Activated CD8-positive, alpha-beta T cell treated with anti-CD3 and anti-CD28 coated beads for 36 hours (primary cell): ENCODE measurements at regions not wholly inside any gene's neighbourhood (a gene's known extent, or its start where the extent isn't known, plus 50 kb on each side); places are given as distances from the start of the nearest gene placed in this dataset.

Experiments used
- ATAC-seq: fragments of 200-7000 bp; cut with Tn5 transposase; one replicate; pipeline ENCODE4 v1.10.0; 2021; ENCODE audit warnings: mild to moderate bottlenecking, moderate library complexity
- CTCF ChIA-PET: fragments of 350-600 bp; sonication (Branson Sonifier 250); formaldehyde crosslinking; loops from one replicate; lab custom pipeline; 2021; ENCODE audit warnings: antibody characterized with exemption; lab: Charles Lee
- POLR2A ChIA-PET: fragments of 350-600 bp; sonication (Branson Sonifier 250); formaldehyde crosslinking; loops from one replicate; lab custom pipeline; 2021; ENCODE audit warnings: antibody characterized with exemption; lab: Charles Lee
- DNase-seq: peaks from one replicate; pipeline ENCODE4 v3.0.0-alpha.2; 2020
- H3K27ac Mint-ChIP-seq: one replicate; pipeline ENCODE4 v1.8.0; 2021; ENCODE audit warnings: mild to moderate bottlenecking, mixed read lengths
- H3K27me3 Mint-ChIP-seq: one replicate; pipeline ENCODE4 v1.8.0; 2021; ENCODE audit warnings: mixed read lengths
- H3K36me3 Mint-ChIP-seq: one replicate; pipeline ENCODE4 v1.8.0; 2021; ENCODE audit warnings: low read depth, mixed read lengths
- H3K4me1 Mint-ChIP-seq: one replicate; pipeline ENCODE4 v1.8.0; 2021; ENCODE audit warnings: low read depth, mixed read lengths
- H3K4me3 Mint-ChIP-seq: one replicate; pipeline ENCODE4 v1.8.0; 2021; ENCODE audit warnings: mild to moderate bottlenecking, moderate library complexity, mixed read lengths
- H3K9me3 Mint-ChIP-seq: one replicate; pipeline ENCODE4 v1.8.0; 2021; ENCODE audit warnings: mixed read lengths
- intact Hi-C: fragments of 100-400 bp; cut with micrococcal nuclease; formaldehyde crosslinking; loops from one replicate; pipeline ENCODE4 v1.10.0; 2022
- TF ChIP-seq, protein P1 (sequence below): fragments of 200-600 bp; IDR thresholded peaks from one replicate; pipeline ENCODE4 v1.8.0; 2022; ENCODE audit warnings: antibody characterized with exemption, mild to moderate bottlenecking

DNA sequence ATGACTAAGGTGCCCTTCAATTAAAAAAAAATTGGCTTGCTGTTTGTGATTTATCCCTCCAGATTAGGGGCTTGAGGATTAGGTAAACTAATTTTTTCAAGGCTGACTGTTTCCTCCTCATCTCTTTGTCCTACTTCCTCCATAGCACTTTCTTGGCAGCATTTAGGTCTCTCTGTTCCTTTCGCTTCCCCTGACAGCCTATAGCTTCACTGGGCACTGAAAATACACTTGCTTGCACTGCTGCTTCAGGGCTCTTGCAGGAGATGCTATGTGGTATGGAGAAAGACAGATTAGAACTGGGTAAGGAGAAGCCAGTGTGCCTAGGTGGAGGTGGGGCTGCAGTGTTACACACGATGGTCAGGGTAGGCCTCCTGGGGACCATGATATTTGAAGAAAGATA lies 112.3 kb upstream of the SFRP2 start:
- ATAC-seq (no peak), DNase-seq (no peak)
- Mint-ChIP-seq H3K36me3 (no peaks in the 10 kb centered on the region), H3K4me1 (no peaks in the 10 kb centered on the region), H3K9me3 (no peaks in the 10 kb centered on the region), H3K27me3 (peaks cover 15% of the 10 kb centered on the region), H3K4me3 (no peak overlapping the region), H3K27ac (no peak overlapping the region)
- intact Hi-C loops, result no loop called here
- ChIA-PET POLR2A (no interaction called here), CTCF (no interaction called here)
- TF ChIP-seq, protein P1, sequence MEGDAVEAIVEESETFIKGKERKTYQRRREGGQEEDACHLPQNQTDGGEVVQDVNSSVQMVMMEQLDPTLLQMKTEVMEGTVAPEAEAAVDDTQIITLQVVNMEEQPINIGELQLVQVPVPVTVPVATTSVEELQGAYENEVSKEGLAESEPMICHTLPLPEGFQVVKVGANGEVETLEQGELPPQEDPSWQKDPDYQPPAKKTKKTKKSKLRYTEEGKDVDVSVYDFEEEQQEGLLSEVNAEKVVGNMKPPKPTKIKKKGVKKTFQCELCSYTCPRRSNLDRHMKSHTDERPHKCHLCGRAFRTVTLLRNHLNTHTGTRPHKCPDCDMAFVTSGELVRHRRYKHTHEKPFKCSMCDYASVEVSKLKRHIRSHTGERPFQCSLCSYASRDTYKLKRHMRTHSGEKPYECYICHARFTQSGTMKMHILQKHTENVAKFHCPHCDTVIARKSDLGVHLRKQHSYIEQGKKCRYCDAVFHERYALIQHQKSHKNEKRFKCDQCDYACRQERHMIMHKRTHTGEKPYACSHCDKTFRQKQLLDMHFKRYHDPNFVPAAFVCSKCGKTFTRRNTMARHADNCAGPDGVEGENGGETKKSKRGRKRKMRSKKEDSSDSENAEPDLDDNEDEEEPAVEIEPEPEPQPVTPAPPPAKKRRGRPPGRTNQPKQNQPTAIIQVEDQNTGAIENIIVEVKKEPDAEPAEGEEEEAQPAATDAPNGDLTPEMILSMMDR, result no peak

GRCh38 chr4:153900426-153900825 lies 111.5 kb upstream of the SFRP2 start:
- Mint-ChIP-seq H3K4me3 (no peak overlapping the region), H3K4me1 (no peaks in the 10 kb centered on the region), H3K36me3 (no peaks in the 10 kb centered on the region), H3K27me3 (peaks cover 17% of the 10 kb centered on the region), H3K27ac (no peak overlapping the region), H3K9me3 (no peaks in the 10 kb centered on the region)
- ATAC-seq (no peak), DNase-seq (no peak)
- ChIA-PET CTCF (interaction anchor here (1.0 kb wide), 1 partner anchor 150 kb away, joined by 3 read pairs; no protein-coding TSS in a partner anchor), POLR2A (no interaction called here)
- TF ChIP-seq, protein P1, result no peak
- intact Hi-C loops, result no loop called here

- CTCF ChIA-PET, result no interaction called here
- Mint-ChIP-seq H3K36me3 (no peaks in the 10 kb centered on the region), H3K9me3 (no peaks in the 10 kb centered on the region), H3K4me3 (no peak overlapping the region), H3K27ac (no peak overlapping the region), H3K27me3 (peaks cover 17% of the 10 kb centered on the region), H3K4me1 (no peaks in the 10 kb centered on the region)
- ATAC-seq, result no peak
- no peak for DNase-seq
- POLR2A ChIA-PET, result no interaction called here
- TF ChIP-seq, protein P1, result no peak
- intact Hi-C loops, result no loop called here
Observed at GRCh38 chr4:153890761-153891160, 101.9 kb upstream of the SFRP2 start.

DNA sequence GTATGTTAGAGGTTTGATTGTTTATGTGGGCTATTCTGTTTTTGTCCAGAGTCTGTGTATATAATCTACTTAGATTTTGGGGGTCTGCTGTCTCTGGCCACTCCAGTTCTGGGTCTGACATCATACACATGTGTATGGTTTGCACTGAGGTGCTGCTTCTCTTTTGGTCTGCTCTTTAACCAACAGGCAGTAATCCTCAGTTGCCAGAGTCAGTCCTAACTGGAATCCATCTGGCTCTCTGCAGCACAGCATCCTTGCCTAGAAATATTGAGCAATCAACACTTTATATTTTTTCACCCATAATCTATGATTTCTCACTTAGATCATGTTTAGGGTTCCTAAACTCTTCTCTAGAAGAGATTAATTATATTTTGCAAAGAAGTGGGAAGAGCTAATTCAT lies 98.3 kb upstream of the SFRP2 start:
- Mint-ChIP-seq H3K36me3 (no peaks in the 10 kb centered on the region), H3K4me3 (no peak overlapping the region), H3K4me1 (no peaks in the 10 kb centered on the region), H3K27ac (no peak overlapping the region), H3K9me3 (no peaks in the 10 kb centered on the region), H3K27me3 (peaks cover 20% of the 10 kb centered on the region)
- ChIA-PET POLR2A (no interaction called here), CTCF (interaction anchor here (0.8 kb wide), 1 partner anchor 102 kb away, joined by 4 read pairs; no protein-coding TSS in a partner anchor)
- no peak for DNase-seq
- intact Hi-C loops, result no loop called here
- ATAC-seq, result no peak
- TF ChIP-seq, protein P1, result no peak

GRCh38 chr4:153884325-153884724 lies 95.4 kb upstream of the SFRP2 start:
- Mint-ChIP-seq H3K27me3 (peaks cover 14% of the 10 kb centered on the region), H3K9me3 (peaks cover 16% of the 10 kb centered on the region), H3K27ac (no peak overlapping the region), H3K36me3 (peaks cover 3% of the 10 kb centered on the region), H3K4me3 (no peak overlapping the region), H3K4me1 (no peaks in the 10 kb centered on the region)
- intact Hi-C loops, result no loop called here
- TF ChIP-seq, protein P1, result no peak
- no peak for ATAC-seq
- POLR2A ChIA-PET, result no interaction called here
- CTCF ChIA-PET, result no interaction called here
- DNase-seq, result no peak
